GM19328 (cell line): ENCODE measurements at regions not wholly inside any gene's neighbourhood (a gene's known extent, or its start where the extent isn't known, plus 50 kb on each side); places are given as distances from the start of the nearest gene placed in this dataset.
A peak's percentile ranks its signal among the peaks of the same experiment; 100 is the strongest.

ENCODE experiments used
- ATAC-seq: cut with Tn5 transposase; IDR thresholded peaks from one replicate; pipeline ENCODE4 v1.9.1; 2021; ENCODE audit warnings: mild to moderate bottlenecking, moderate library complexity; ENCODE audit not compliant: unreplicated experiment

DNA sequence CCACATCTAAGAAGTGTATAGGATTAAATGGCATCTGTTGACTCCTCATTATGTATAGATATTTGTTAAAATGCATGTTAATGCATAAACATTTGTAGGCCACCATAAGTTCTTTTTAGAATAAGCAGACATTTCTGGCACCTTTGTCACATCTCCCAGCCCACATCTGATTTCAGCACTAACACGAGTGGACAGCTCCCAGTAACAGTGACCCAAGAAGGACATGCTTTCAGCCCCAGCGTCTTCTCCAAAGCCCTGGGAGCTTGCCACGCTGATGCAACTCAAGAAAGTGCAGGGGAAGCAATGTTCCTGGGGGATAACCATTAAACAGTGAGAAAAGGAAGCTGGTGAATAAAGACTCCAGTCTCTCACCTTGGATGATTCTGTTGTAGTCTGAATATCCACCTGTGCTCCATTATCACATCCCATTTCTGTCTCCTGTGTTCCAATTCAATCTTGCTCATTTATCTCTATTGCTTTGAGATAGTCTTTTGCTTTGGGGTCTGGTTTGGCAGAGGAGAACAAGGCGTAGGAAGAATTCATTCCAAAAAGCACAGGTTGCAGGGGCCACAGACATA lies 182.6 kb upstream of the THSD7B start:
- no peak for ATAC-seq

DNA sequence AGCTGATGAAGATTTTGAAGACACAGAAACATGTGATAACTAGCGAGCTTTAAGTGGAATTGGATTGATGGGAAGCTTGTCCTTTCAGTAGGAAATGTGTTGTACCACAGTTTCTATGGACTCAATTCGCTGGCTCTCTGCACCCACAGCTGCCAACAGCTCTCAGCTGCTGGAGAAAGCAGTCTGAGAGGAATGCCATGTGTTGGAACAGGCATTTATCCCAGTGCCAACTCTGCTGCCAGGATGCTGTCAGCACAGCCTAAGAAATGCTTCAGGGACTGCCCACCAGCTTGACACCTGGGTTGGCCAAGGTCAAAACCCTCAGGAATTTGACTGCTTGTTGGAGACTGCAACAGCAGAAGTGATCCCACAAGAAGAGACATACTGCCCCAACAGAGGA lies 193.0 kb upstream of the THSD7B start:
- no peak for ATAC-seq

DNA sequence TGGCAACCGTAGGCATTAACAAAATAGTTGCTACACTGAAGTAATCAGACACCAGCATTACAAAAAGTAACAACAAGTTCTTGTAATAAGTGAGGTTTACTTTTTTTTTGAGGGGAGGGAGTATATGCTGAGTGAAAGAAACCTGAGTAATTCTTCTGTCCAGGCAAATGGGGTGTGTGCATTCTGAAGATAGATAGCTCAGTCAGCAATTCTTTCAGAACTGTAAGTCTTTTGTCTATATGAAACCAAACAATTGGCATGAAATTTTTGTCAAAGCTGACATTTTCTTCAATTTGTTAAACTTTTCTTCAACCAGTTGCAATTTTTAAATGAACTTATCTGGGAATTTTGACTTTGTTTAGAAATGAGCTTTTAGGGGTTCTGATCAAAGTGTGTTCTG lies 208.1 kb upstream of the THSD7B start:
- ATAC-seq, result no peak

DNA sequence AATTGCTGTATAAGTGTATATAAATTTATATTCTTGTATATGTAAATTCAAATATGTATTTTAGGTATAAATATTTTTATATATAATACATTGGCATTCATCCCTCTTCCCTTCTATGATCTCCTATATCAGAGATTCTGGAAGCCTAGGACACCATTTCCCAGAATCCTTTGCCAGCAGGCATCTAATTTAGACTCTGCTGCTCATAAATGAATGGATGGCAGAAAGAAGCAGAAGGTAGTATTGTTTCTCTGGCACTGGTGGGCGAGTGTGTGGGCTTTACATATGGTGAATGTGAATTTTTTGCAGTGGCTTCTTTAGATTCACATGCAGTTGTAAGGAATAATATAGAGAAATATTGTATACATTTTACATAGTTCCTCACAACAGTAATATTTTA lies 215.2 kb upstream of the THSD7B start:
- ATAC-seq, result no peak

DNA sequence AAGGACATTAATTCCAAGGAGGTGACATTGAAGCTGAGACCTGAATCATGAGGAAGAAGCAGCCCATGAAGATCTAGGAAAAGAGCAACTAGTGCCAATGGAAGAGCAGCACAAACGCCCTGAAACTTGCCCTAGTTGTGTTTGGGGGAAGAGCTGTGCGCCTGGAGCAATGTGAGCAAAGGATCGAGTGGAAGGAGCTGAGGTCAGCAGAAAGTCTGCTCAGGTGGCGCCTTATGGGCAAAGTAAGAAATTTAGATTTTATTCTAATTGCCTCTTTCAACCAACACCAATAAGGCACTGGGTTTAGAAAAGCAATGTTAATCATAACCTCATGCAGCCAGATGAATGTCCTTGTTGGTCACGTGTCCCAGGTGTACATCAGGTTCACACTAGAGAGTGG lies 226.0 kb upstream of the THSD7B start:
- no peak for ATAC-seq

DNA sequence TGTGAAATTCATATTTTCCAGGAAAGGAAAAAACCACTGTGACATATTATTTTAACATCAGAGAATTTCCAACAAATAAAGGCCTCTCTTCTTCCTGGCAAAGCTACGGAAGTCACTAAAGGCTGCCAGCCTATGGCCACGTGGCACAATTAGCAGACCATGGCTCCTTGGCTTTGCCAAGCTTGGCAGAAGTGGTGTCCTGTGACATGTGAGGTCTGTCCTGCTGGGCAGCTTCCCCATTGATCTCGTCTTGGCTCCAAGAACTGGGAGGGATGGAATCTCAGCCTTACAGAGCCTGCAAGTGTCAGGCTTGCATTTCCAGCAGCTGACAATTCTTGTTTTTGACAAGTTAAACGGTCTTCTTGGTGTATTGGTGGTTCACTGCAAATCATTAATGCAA lies 226.9 kb upstream of the THSD7B start:
- no peak for ATAC-seq

DNA sequence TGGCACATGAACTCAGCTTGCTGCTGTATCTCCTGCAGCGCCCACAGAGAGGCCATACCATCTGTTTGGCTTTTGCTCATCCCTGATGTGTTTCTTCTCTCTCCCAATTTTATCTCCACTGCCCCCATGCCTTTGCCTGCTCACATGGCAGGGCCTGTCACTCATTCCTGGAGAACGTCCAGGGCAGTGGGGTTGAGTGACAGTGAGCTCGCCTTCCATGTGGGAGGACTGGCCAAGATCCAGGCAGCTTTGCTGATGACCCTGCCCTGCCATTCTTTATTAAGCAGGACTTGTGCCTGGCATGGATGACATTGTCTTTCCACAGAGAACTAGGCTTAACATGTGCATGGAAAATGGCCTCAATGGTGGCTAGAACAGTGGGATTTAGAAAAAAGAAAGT lies 230.5 kb upstream of the THSD7B start:
- ATAC-seq, result no peak

DNA sequence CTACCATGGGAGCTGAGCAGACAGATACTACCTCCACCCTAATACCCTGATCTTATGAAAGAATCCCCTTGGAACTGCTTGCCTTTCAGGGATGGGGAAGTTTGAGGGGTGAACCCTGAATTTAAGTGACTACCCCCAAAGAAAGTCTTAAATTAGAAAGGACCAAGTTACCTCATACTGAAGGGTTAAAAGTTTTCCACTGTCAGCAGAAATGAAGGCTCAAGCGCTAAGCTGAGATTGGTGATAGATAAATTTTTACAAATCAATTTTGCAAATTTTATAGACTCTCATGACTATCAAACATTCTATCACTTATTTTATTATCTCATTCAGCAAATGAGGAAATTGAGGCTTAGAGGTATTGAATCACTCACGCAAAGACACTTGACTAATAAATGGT lies 233.2 kb upstream of the THSD7B start:
- no peak for ATAC-seq

DNA sequence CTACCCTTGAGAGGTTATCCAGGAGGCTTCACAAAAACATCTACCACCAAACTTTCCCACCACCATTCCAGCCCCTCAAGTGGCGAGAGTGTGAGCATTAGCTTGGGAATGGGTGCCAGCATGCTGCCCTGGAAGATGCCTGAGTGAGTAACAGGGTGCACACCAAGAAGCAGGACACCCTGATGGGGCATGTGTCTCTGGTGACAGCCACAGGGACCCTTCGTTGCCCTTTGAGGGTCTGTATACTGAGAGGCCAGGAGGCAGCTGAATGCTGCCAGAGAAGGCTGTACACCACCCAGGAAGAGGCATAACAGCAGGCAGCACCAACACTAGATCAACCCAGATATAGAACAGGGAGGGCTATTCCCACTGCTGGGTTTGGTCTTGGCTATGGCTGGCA lies 233.6 kb upstream of the THSD7B start:
- no peak for ATAC-seq

DNA sequence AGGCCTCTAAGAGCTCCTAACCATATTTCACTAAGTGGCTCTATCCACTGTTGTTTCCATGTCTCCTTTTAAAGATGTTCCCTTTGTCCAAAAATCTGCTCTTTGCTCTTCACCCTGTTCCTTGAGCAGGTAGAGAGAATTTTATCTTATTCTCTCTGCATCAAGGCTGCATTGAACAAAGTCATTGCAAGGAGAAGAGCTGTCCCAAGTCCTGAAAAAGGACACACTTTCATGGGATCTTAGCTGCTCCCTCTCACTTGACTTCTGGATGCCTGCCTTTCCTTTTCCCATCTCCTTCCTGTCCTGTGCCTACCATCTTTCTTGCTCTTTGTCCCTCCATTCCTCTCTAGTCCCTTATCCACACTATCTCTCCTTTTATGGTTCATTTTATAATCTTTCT lies 235.2 kb upstream of the THSD7B start:
- ATAC-seq, result no peak

DNA sequence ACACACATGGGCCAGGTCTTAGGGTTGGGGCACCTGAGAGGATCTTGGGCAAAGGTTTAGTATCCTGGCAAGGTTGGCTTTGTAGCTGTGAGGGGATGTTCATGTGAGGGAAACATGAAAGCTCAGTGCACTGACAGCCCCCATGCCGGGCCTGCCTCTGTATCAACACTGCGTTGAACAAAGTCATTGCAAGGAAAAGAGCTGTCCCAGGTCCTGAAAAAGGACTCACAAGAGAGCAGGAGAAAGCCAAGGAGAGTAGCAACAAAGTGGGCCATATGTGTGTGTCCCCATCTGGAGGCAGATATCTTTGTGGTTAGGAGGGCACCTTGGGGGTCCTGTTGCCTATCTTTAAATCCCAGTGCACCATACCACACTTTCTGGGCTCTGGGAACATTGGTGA lies 237.8 kb upstream of the THSD7B start:
- no peak for ATAC-seq

DNA sequence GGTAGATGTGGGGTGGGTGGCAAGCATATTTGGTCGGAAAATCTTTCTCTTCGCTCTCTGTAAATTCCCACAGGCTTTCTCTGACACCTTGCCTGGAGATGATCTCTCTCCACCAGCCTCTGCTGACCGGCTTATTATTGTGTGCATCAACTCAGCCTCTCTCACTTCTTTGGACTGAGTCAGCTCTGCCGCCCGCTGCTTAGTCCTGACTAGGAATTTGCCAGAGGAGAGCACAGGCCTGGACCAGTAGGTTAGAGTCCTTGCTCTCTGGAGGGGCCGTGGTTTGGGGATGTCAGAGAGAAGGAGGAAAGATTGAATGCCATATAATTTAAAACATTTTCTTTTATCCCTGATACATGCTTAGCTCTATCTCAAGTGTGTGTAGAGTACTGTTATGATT lies 242.6 kb upstream of the THSD7B start:
- no peak for ATAC-seq

DNA sequence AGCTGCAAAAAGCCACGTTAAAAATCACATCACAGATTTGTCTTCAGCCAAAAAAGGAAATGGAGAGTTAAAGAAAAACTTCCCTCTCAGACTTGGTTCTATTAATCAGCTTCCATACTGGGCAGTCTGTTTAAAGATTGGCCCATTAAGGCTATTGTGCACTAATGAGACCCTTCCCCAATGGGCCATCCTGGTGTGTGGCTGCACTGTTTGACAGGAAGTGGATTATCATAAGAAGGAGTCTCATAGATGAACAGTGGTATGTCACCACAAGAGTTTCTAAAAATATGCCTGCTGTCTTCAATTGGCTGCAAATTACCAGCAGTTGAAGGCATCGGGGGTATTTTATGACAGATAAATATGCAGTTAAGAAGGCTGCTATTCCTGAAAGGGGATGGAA lies 247.6 kb upstream of the THSD7B start:
- no peak for ATAC-seq

DNA sequence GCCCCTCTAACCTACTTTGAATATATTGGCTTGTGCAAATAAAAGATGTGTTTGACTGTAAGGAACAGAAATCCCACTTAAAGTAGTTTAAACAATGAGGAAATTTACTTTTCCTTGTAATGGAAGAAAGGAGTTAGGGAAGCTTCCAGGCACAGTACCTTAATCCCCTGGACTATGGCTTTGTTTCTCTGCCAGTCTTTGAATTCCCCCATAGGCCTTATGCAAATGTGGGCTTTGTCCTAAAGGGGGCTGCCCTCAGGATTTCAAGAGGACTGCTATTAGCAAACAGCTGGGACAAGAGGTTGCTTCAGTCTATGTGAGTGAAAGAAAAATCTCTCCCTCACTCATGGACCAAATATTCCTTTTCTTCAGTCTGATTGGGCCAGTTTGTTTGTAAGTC lies 255.1 kb upstream of the THSD7B start:
- no peak for ATAC-seq

DNA sequence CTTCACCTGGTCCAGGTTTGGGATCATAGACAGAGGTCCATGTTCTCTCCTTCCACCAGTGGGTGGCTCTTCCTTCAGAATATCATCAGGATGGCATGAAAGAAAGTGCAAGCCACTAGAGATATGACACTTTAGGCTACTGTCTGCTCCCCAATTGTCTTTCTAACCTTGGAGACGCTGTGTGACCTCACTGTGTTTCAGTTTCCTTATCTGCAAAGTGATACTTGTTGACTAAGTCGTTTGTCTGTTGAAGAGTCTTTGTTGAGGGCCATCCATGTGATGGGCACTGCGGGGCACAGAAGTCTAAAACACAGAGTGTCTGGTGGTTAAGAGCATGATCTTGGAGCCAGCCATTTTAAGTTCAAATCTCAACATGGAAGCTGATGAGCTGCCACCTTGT lies 259.9 kb upstream of the THSD7B start:
- ATAC-seq, result no peak

DNA sequence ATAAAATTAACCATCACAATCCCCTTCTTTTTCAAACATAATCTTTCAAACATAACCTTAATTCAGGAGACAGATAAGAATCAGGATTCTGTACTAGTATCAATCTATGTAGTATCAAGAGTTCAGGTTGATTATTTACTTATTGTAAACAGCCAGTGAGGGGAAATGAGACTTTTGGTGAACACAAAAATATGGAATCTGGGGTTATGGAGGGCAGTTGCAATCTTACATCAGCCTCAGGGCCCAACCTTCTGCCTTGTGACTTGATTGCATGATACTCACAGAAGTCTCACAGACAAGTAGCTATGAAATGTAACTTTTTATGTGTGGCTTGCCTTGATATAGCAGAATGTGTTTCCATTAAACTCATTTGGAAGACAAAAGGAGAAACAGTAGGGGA lies 262.7 kb upstream of the THSD7B start:
- ATAC-seq, result no peak

DNA sequence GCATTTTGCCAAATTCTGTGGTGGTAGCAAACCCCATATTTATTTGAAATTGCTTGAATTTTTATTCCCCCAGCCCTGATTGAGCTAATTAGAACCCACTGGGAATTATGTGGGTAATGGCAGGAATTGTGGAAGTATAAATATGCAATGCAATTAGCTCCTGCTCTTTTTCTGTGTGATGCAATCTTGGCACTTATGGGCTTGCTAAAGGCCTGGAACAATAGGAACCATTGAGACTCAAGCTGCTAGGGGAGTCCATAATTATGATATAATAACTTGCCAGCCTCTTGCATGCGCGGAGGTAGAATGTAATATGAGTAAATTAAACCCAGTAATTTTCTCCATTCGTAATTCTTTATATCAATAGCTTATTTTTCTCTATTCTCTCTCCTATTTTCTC lies 267.6 kb upstream of the THSD7B start:
- no peak for ATAC-seq

DNA sequence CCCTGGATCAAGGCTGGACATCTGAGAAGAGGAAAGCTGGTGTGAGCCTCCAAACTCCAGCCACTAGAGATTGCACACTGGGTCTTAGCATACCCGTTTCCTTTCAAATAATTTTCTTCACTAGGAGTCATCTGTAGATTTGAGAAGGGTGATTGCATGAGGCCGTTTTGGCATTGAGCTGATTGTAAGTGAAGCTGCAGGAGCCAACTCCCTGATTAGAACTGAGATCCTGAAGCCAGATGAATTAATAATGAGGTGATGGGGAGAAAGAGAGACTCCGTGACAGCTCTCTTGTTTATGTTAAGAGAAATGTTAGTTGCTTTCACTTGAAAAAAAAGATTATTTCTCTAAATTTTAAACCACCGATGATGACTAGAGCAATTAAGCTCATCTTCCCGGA lies 268.4 kb upstream of the THSD7B start:
- ATAC-seq, result no peak

DNA sequence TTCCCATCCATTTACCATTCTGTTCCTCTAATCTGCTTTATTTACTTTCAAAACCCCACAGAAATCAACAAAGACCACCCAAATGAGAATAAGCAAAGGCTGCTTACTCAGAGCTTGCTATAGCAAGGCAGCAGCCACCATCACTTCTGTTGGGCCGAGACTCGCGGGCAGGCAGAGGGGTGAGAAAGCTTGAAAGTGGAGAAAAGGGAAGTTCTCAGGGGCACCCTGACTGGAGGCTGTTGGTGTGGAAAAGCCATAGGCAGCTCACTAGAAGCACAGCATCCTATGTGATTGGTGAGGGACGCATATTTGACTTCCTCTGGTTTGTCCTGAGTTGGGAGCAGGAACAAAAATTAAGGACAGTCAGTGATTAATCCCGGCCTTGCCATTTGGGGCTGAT lies 269.7 kb upstream of the THSD7B start:
- ATAC-seq, result peak; percentile 83

DNA sequence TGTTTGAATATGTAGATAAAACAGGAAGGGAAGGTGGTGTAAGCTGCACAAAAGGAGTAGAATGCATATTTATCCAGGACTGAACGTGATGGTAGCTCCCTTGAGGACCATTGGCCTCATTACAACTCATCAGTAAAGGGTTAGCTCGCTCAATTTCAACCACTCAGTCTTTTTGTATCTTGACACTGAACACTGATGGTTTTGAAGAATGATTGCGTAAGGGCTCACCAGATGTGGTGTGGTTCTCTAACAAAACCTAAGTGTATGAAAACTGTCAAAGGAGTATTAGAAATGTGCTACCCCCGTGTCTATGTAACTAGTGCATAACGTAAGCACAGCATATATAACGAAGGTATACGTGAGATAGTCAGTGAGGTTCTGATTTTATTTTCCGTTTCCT lies 272.4 kb upstream of the THSD7B start:
- ATAC-seq, result no peak

DNA sequence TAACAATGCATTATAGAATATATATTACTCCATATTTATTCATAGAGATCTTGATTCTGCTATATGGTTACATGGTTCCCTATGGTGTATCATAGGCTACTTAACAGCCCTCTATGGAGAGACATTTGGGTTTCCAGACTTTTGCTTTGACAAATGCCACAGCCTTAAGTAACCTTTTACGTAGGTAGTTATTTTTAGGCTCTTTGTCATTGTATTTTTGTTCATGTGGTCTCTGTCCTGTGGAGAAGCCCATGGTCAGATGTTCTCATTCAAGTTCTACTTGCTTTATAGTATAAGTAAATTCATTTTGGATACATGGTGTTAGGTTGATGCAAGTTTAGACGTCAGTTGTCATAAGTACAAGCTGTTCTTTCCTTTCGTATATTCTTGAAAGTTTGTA lies 275.2 kb upstream of the THSD7B start:
- no peak for ATAC-seq

DNA sequence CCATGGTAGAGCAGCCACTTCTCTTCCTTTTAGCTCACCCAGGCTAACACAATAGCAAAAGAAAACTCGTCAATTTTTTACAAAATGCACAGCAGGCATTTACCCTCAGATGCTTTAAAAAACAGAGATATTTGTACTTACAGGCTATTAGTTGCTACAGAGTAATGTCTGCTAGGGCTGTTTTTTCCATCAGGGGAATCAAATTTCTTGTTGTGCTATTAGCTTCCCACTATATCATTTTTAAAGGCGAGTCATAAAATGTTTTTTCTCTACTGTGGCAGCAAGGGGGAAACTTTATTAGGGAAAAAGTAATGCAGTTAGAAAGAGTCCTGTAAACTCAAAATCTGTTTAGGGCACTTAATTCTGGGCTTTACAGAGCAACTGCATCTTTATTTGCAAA lies 277.9 kb upstream of the THSD7B start:
- ATAC-seq, result no peak

DNA sequence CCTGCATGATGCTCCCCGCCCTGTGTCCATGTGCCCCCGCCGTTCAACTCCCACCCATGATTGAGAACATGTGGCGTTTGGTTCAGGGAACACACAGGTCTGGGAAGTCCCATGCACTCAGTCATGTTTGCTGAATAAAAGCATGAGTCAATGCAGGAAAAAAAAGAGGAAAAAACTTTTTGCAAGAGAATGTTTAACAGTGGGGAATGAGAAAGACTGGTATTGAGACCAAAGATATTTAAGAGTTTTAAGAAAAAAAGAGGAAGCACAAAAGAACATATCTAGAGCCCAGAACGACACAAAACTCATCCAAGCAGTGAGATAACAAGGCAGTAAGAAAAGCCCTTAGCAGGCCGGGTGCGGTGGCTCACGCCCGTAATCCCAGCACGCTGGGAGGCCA lies 279.2 kb upstream of the THSD7B start:
- no peak for ATAC-seq

DNA sequence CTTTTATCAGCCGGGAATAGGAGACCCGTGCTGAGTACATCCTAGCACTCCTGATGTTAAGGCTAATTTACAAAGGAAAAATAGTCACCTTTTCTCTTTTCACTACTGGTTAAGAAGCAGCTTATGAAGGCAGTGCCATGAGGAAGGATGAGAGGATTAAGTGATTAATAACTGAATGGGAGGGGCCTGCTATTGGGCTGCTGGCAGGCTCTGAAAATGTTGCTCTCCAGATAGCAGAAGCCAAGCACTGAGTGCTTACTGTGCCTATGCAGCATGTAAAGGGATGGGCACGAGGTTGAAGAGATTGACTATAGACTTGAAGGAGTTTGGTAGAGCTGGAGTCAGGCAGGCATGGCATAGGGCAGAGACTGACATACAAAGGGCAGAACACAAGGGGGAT lies 282.4 kb upstream of the THSD7B start:
- ATAC-seq, result no peak
